GM18498 (cell line): ENCODE measurements at regions not wholly inside any gene's neighbourhood (a gene's known extent, or its start where the extent isn't known, plus 50 kb on each side); places are given as distances from the start of the nearest gene placed in this dataset.

Experiments
- ATAC-seq: cut with Tn5 transposase; IDR thresholded peaks from one replicate; pipeline ENCODE4 v1.9.1; 2021; ENCODE audit warnings: mild to moderate bottlenecking, moderate library complexity; ENCODE audit not compliant: unreplicated experiment

- no peak for ATAC-seq
Measured at GRCh38 chr2:81703831-81704230, 1399.3 kb upstream of the LRRTM1 start.

GRCh38 chr2:81692566-81692965 lies 1388.0 kb upstream of the LRRTM1 start:
- no peak for ATAC-seq

- ATAC-seq: no peak
Measured at GRCh38 chr2:81675641-81676040, 1371.1 kb upstream of the LRRTM1 start.

GRCh38 chr2:81672923-81673322 lies 1368.4 kb upstream of the LRRTM1 start:
- ATAC-seq: no peak

- no peak for ATAC-seq
Measured at GRCh38 chr2:81672516-81672915, 1368.0 kb upstream of the LRRTM1 start.

- ATAC-seq: no peak
Measured at GRCh38 chr2:81670885-81671284, 1366.3 kb upstream of the LRRTM1 start.

GRCh38 chr2:81661081-81661480 lies 1356.5 kb upstream of the LRRTM1 start:
- no peak for ATAC-seq

GRCh38 chr2:81658227-81658626 lies 1353.7 kb upstream of the LRRTM1 start:
- no peak for ATAC-seq

- ATAC-seq: no peak
Measured at GRCh38 chr2:81650048-81650971, 1345.8 kb upstream of the LRRTM1 start.

GRCh38 chr2:81648806-81649205 lies 1344.3 kb upstream of the LRRTM1 start:
- no peak for ATAC-seq

- ATAC-seq: no peak
Measured at GRCh38 chr2:81648370-81648769, 1343.8 kb upstream of the LRRTM1 start.

GRCh38 chr2:81647715-81648230 lies 1343.2 kb upstream of the LRRTM1 start:
- ATAC-seq: no peak

GRCh38 chr2:81645745-81646301 lies 1341.3 kb upstream of the LRRTM1 start:
- no peak for ATAC-seq

GRCh38 chr2:81644189-81644588 lies 1339.6 kb upstream of the LRRTM1 start:
- ATAC-seq: no peak

- no peak for ATAC-seq
Measured at GRCh38 chr2:81624825-81625224, 1320.3 kb upstream of the LRRTM1 start.

- ATAC-seq: no peak
Measured at GRCh38 chr2:81600088-81600487, 1295.5 kb upstream of the LRRTM1 start.

- ATAC-seq: no peak
Measured at GRCh38 chr2:81598453-81598852, 1293.9 kb upstream of the LRRTM1 start.

- ATAC-seq: no peak
Measured at GRCh38 chr2:81589406-81589805, 1284.9 kb upstream of the LRRTM1 start.

GRCh38 chr2:81583311-81584108 lies 1279.0 kb upstream of the LRRTM1 start:
- no peak for ATAC-seq

GRCh38 chr2:81576713-81577112 lies 1272.2 kb upstream of the LRRTM1 start:
- ATAC-seq: no peak

GRCh38 chr2:81551040-81551634 lies 1246.6 kb upstream of the LRRTM1 start:
- ATAC-seq: no peak
